ENCODE measurements at regions not wholly inside any gene's neighbourhood (a gene's known extent, or its start where the extent isn't known, plus 50 kb on each side); places are given as distances from the start of the nearest gene placed in this dataset.

- H3K36me3 ChIP-seq (ENCODE audit: insufficient read depth, low read length): no peaks in the 10 kb centered on the region
- H3K27me3 ChIP-seq (ENCODE audit: insufficient read depth, low read length): no peaks in the 10 kb centered on the region
- H3K9me3 ChIP-seq (ENCODE audit: low read length): no peaks in the 10 kb centered on the region
- H3K4me1 ChIP-seq (ENCODE audit: insufficient read depth, low read length): no peaks in the 10 kb centered on the region
- no peak overlapping the region for H3K4me3 ChIP-seq (ENCODE audit: low read length)
- no peak overlapping the region for H2AFZ ChIP-seq (ENCODE audit: low read depth, low read length)
Measured at GRCh38 chr2:16268301-16269000, 328.1 kb downstream of the MYCN start.

- Histone ChIP-seq H3K4me3 (ENCODE audit: low read length) (no peak overlapping the region), H2AFZ (ENCODE audit: low read depth, low read length) (no peak overlapping the region), H3K36me3 (ENCODE audit: insufficient read depth, low read length) (no peaks in the 10 kb centered on the region), H3K9me3 (ENCODE audit: low read length) (no peaks in the 10 kb centered on the region), H3K27me3 (ENCODE audit: insufficient read depth, low read length) (no peaks in the 10 kb centered on the region), H3K4me1 (ENCODE audit: insufficient read depth, low read length) (no peaks in the 10 kb centered on the region)
Measured at GRCh38 chr2:16266571-16266970, 326.2 kb downstream of the MYCN start.

GRCh38 chr2:16264931-16265540 is 324.7 kb downstream of the MYCN start:
- Histone ChIP-seq H3K9me3 (ENCODE audit: low read length) (no peaks in the 10 kb centered on the region), H2AFZ (ENCODE audit: low read depth, low read length) (no peak overlapping the region), H3K4me3 (ENCODE audit: low read length) (no peak overlapping the region), H3K4me1 (ENCODE audit: insufficient read depth, low read length) (no peaks in the 10 kb centered on the region), H3K36me3 (ENCODE audit: insufficient read depth, low read length) (no peaks in the 10 kb centered on the region), H3K27me3 (ENCODE audit: insufficient read depth, low read length) (no peaks in the 10 kb centered on the region)

DNA sequence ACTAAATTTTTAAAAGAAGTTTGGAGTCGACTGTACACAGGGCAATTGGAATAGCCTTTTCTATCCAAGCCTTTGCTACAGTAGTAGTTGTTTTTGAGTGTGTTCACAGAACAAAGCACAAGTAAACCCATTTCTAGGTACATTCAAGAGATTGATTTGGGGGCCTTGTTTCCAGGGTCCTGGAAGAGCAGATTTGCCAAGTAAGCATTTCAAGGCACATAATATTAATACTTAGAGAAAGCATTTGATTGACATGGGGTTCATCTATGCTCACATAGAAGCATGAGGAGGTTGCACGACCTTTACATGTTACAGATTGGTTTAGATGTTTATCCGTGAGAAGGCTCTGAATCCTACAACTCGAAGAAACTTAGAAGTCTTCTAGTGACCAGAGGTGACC is 324.1 kb downstream of the MYCN start:
- H2AFZ ChIP-seq (ENCODE audit: low read depth, low read length): no peak overlapping the region
- H3K4me1 ChIP-seq (ENCODE audit: insufficient read depth, low read length): no peaks in the 10 kb centered on the region
- no peaks in the 10 kb centered on the region for H3K27me3 ChIP-seq (ENCODE audit: insufficient read depth, low read length)
- H3K4me3 ChIP-seq (ENCODE audit: low read length): no peak overlapping the region
- no peaks in the 10 kb centered on the region for H3K36me3 ChIP-seq (ENCODE audit: insufficient read depth, low read length)
- no peaks in the 10 kb centered on the region for H3K9me3 ChIP-seq (ENCODE audit: low read length)

DNA sequence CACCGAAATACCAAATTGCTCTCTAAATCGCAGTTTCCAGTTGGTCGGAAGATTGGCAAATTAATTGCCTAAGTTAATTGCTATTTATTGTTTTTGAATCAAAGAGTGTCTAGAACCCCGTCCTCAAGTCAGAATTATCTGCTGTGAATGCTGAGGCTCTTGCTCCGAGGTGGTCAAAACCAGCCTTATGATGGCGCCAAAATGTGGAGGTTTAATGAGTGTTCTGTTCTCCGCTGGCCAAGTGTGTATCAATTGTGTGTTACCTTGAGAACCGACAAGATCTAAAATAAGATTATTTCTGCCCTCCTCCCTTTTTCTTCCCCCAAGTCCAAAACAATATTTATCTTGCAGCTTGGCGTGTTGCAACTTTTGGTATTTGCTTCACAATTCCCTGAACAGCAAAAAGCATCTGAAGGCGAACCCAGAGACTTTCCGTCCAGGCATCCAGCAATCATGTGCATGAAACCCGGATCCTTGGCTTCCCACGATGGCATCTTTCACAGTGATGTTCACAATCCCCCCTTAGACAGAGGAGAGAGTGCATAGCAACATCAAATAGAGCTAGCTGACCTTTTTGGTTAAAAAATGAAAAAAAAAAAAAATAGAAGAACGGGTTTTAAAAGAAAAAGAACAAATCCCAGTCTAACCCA is 323.0 kb downstream of the MYCN start:
- Histone ChIP-seq H3K36me3 (ENCODE audit: insufficient read depth, low read length) (no peaks in the 10 kb centered on the region), H3K27me3 (ENCODE audit: insufficient read depth, low read length) (no peaks in the 10 kb centered on the region), H3K4me3 (ENCODE audit: low read length) (no peak overlapping the region), H2AFZ (ENCODE audit: low read depth, low read length) (no peak overlapping the region), H3K4me1 (ENCODE audit: insufficient read depth, low read length) (peaks cover 3% of the 10 kb centered on the region), H3K9me3 (ENCODE audit: low read length) (no peaks in the 10 kb centered on the region)

DNA sequence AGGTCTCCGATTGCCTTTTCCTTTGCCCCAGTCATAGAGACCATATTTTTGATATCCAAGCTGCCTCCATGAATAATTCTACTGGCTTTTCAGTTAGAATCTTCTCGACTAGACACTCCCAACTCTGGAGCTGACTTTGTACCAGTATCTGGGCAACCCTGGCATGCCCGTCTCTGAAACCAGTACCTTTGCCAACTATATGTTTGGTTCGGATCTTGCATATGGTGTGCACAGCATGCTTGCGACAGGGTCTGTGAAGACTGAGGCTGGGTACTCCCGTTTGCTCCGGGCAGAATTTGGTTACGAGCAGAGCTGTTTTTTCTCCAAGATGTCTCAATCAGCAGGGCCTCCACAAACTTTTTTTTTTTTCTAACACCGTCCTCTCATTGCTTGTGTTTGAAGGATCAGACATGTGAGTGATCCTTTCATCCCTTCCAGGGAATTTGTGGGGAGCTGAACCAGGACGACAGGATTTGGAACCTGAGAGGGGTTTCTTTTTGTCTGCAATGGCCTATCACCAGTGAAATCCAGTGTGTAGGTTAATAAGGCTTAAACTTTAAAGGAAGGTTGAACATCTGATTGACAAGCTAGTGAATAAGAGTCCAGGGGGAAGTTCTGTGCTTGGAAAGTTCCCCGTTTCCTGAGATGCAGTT is 322.3 kb downstream of the MYCN start:
- Histone ChIP-seq H3K4me1 (ENCODE audit: insufficient read depth, low read length) (peaks cover 5% of the 10 kb centered on the region), H3K36me3 (ENCODE audit: insufficient read depth, low read length) (no peaks in the 10 kb centered on the region), H3K4me3 (ENCODE audit: low read length) (no peak overlapping the region), H2AFZ (ENCODE audit: low read depth, low read length) (no peak overlapping the region), H3K9me3 (ENCODE audit: low read length) (no peaks in the 10 kb centered on the region), H3K27me3 (ENCODE audit: insufficient read depth, low read length) (no peaks in the 10 kb centered on the region)

DNA sequence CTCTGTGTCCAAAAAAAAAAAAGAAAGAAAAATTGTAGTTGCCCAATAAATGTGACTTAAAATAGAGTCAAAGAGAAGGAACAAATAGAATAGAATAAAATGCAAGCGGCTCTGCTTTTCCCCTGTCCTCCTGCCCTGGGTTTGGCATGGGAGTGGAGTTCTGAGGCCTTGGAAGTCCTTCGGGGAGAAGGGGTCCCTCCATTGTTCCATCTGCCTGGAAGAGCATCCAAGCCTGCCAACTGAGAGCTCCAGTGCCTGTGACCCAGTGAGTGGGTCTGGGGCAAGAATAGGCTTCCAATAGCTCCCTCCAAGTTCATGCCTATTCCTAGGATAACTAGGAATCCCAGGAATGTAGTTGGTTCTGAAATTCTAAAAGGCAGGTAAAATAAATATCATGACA is 321.4 kb downstream of the MYCN start:
- Histone ChIP-seq H3K9me3 (ENCODE audit: low read length) (no peaks in the 10 kb centered on the region), H3K27me3 (ENCODE audit: insufficient read depth, low read length) (no peaks in the 10 kb centered on the region), H3K4me3 (ENCODE audit: low read length) (no peak overlapping the region)

DNA sequence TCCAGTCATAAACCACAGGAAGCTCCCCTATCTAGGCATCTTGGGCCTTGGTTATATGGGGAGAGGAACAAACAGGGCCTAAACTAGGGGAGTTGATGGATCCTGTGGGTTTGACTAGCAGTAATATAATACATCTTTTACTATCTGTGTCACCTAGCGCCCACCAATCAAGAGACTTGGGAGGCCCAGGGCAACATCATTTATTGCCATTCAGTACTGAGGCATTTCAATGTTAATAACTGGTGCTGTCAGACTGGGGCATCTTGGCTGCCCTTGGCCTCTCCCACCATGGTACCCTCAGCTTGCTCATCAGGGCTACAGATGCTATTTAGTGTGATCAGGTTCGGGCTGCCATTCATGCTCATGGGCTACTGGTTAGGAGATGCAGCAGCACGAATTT is 320.7 kb downstream of the MYCN start:
- Histone ChIP-seq H3K27me3 (ENCODE audit: insufficient read depth, low read length) (no peaks in the 10 kb centered on the region), H2AFZ (ENCODE audit: low read depth, low read length) (no peak overlapping the region), H3K9me3 (ENCODE audit: low read length) (no peaks in the 10 kb centered on the region), H3K4me3 (ENCODE audit: low read length) (no peak overlapping the region), H3K36me3 (ENCODE audit: insufficient read depth, low read length) (no peaks in the 10 kb centered on the region), H3K4me1 (ENCODE audit: insufficient read depth, low read length) (peaks cover 5% of the 10 kb centered on the region)

More for the DNA sequence above, 321.4 kb downstream of the MYCN start:
- no peak overlapping the region for H2AFZ ChIP-seq (ENCODE audit: low read depth, low read length)
- H3K36me3 ChIP-seq (ENCODE audit: insufficient read depth, low read length): no peaks in the 10 kb centered on the region
- peaks cover 5% of the 10 kb centered on the region for H3K4me1 ChIP-seq (ENCODE audit: insufficient read depth, low read length)

GRCh38 chr2:16260041-16260830 is 319.9 kb downstream of the MYCN start:
- no peaks in the 10 kb centered on the region for H3K27me3 ChIP-seq (ENCODE audit: insufficient read depth, low read length)
- no peak overlapping the region for H3K4me3 ChIP-seq (ENCODE audit: low read length)
- no peaks in the 10 kb centered on the region for H3K36me3 ChIP-seq (ENCODE audit: insufficient read depth, low read length)
- H2AFZ ChIP-seq (ENCODE audit: low read depth, low read length): no peak overlapping the region
- peaks cover 5% of the 10 kb centered on the region for H3K4me1 ChIP-seq (ENCODE audit: insufficient read depth, low read length)
- no peaks in the 10 kb centered on the region for H3K9me3 ChIP-seq (ENCODE audit: low read length)

DNA sequence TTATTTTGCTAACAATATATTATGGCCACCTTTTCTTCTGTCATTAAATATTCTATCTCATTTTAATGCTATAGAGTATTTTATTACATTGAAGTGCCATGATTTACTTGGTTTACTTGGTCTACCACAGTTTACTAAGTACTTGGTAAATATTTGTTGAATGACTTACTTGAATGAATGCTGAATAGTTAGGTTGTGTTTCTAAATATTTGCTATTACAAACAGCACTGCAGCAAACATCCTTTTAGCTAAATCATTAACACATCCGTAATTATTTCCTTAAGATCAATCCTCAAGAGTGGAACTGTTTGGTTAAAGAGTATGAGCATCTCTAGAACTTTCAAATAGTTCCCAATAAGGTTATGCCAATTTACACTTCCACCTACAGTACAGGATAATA is 318.7 kb downstream of the MYCN start:
- H3K4me3 ChIP-seq (ENCODE audit: low read length): no peak overlapping the region
- no peaks in the 10 kb centered on the region for H3K36me3 ChIP-seq (ENCODE audit: insufficient read depth, low read length)

GRCh38 chr2:16258350-16258749 is 318.0 kb downstream of the MYCN start:
- Histone ChIP-seq H3K9me3 (ENCODE audit: low read length) (no peaks in the 10 kb centered on the region), H3K36me3 (ENCODE audit: insufficient read depth, low read length) (no peaks in the 10 kb centered on the region), H3K27me3 (ENCODE audit: insufficient read depth, low read length) (no peaks in the 10 kb centered on the region), H2AFZ (ENCODE audit: low read depth, low read length) (no peak overlapping the region), H3K4me1 (ENCODE audit: insufficient read depth, low read length) (peaks cover 5% of the 10 kb centered on the region), H3K4me3 (ENCODE audit: low read length) (no peak overlapping the region)

More for the DNA sequence above, 318.7 kb downstream of the MYCN start:
- H3K4me1 ChIP-seq (ENCODE audit: insufficient read depth, low read length): peaks cover 5% of the 10 kb centered on the region
- H3K27me3 ChIP-seq (ENCODE audit: insufficient read depth, low read length): no peaks in the 10 kb centered on the region
- no peaks in the 10 kb centered on the region for H3K9me3 ChIP-seq (ENCODE audit: low read length)
- H2AFZ ChIP-seq (ENCODE audit: low read depth, low read length): no peak overlapping the region

GRCh38 chr2:16257322-16258028 is 317.1 kb downstream of the MYCN start:
- no peaks in the 10 kb centered on the region for H3K27me3 ChIP-seq (ENCODE audit: insufficient read depth, low read length)
- H2AFZ ChIP-seq (ENCODE audit: low read depth, low read length): no peak overlapping the region
- H3K4me3 ChIP-seq (ENCODE audit: low read length): no peak overlapping the region
- peaks cover 11% of the 10 kb centered on the region for H3K4me1 ChIP-seq (ENCODE audit: insufficient read depth, low read length)
- no peaks in the 10 kb centered on the region for H3K36me3 ChIP-seq (ENCODE audit: insufficient read depth, low read length)
- no peaks in the 10 kb centered on the region for H3K9me3 ChIP-seq (ENCODE audit: low read length)

Measured in neuron (in vitro differentiated cells).